IMR-90 (cell line): ENCODE measurements at regions not wholly inside any gene's neighbourhood (a gene's known extent, or its start where the extent isn't known, plus 50 kb on each side); places are given as distances from the start of the nearest gene placed in this dataset.

Source experiments
- ATAC-seq: fragments of 200-7000 bp; cut with Tn5 transposase; 2 replicates; pipeline ENCODE4 v1.9.1; 2020; ENCODE audit warnings: low read depth, mild to moderate bottlenecking, moderate library complexity
- BruUV-seq: library from RNA; stranded (reverse); fragments of 400-500 nt; replicated peaks from 2 replicates; lab custom pipeline; 2021; lab: Mats Ljungman, UMichigan
- CTCF ChIA-PET: fragments of 300-600 bp; formaldehyde crosslinking; extraction: SDS; loops from one replicate; lab custom pipeline; 2021; ENCODE audit warnings: antibody characterized with exemption; lab: Yijun Ruan, JAX
- POLR2A ChIA-PET: fragments of 300-600 bp; sonication (Branson Sonifier 250); formaldehyde crosslinking; loops from one replicate; lab custom pipeline; 2022; ENCODE audit warnings: antibody characterized with exemption; ENCODE audit not compliant: unreplicated experiment; lab: Charles Lee
- DNase-seq: peaks from one replicate; pipeline ENCODE4 v3.0.0; 2013
- H2AFZ ChIP-seq: replicated peaks from 2 replicates; pipeline ENCODE3; 2013; ENCODE audit warnings: low read length, mild to moderate bottlenecking; ENCODE audit not compliant: poor library complexity
- H2AK5ac ChIP-seq: 2 replicates; pipeline ENCODE4 v1.6.1; 2013; ENCODE audit warnings: low read depth, low read length, inconsistent platforms
- H2AK9ac ChIP-seq: replicated peaks from 2 replicates; pipeline ENCODE3; 2013; ENCODE audit warnings: mild to moderate bottlenecking, low read depth, low read length, moderate library complexity; ENCODE audit not compliant: poor library complexity
- H2BK120ac ChIP-seq: 2 replicates; pipeline ENCODE4 v1.6.1; 2013; ENCODE audit warnings: low read depth, low read length, inconsistent platforms
- H2BK15ac ChIP-seq: 3 replicates; pipeline ENCODE4 v1.6.1; 2013; ENCODE audit warnings: low read depth, low read length, inconsistent platforms
- H2BK20ac ChIP-seq: 2 replicates; pipeline ENCODE4 v1.6.1; 2013; ENCODE audit warnings: low read depth, mild to moderate bottlenecking, inconsistent platforms, low read length, moderate library complexity
- H2BK5ac ChIP-seq: 2 replicates; pipeline ENCODE4 v1.6.1; 2013; ENCODE audit warnings: mild to moderate bottlenecking, low read depth, low read length, inconsistent platforms; ENCODE audit not compliant: poor library complexity, severe bottlenecking
- H3K14ac ChIP-seq: replicated peaks from 2 replicates; pipeline ENCODE4 v1.6.1; 2013; ENCODE audit warnings: low read depth, low read length, inconsistent platforms
- H3K18ac ChIP-seq: 2 replicates; pipeline ENCODE4 v1.6.1; 2013; ENCODE audit warnings: low read depth, low read length, control low read depth
- H3K23ac ChIP-seq: 2 replicates; pipeline ENCODE4 v1.6.1; 2013; ENCODE audit warnings: low read depth, low read length, inconsistent platforms
- H3K27ac ChIP-seq: 2 replicates; pipeline ENCODE4 v1.5.1; 2013; ENCODE audit warnings: mild to moderate bottlenecking, control low read depth, low read length; ENCODE audit not compliant: insufficient read depth
- H3K27me3 ChIP-seq: 2 replicates; pipeline ENCODE4 v1.6.1; 2013; ENCODE audit warnings: low read length; ENCODE audit not compliant: control insufficient read depth, insufficient read depth
- H3K36me3 ChIP-seq: 2 replicates; pipeline ENCODE4 v1.6.1; 2013; ENCODE audit warnings: low read length, mixed read lengths; ENCODE audit not compliant: control insufficient read depth, insufficient read depth
- H3K4ac ChIP-seq: 2 replicates; pipeline ENCODE4 v1.6.1; 2013; ENCODE audit warnings: low read depth, low read length, inconsistent platforms
- H3K4me1 ChIP-seq: 2 replicates; pipeline ENCODE4 v1.6.1; 2013; ENCODE audit warnings: low read length, mixed read lengths; ENCODE audit not compliant: control insufficient read depth, insufficient read depth
- H3K4me2 ChIP-seq: 2 replicates; pipeline ENCODE4 v1.6.1; 2013; ENCODE audit warnings: low read depth, mild to moderate bottlenecking, control low read depth, low read length, moderate library complexity
- H3K4me3 ChIP-seq: 2 replicates; pipeline ENCODE4 v1.5.1; 2013; ENCODE audit warnings: low read depth, mild to moderate bottlenecking, control low read depth, low read length, moderate library complexity; ENCODE audit not compliant: insufficient read depth
- H3K56ac ChIP-seq: 2 replicates; pipeline ENCODE4 v1.6.1; 2013; ENCODE audit warnings: low read length, inconsistent platforms; ENCODE audit not compliant: insufficient read depth; ENCODE audit errors: extremely low read depth
- H3K79me1 ChIP-seq, 2 experiments: 2 replicates each; pipeline ENCODE4 v1.6.1; 2013; ENCODE audit warnings: low read length in 2 of 2, inconsistent platforms in 1 of 2, low read depth in 1 of 2
- H3K9ac ChIP-seq: 2 replicates; pipeline ENCODE4 v1.6.1; 2013; ENCODE audit warnings: low read depth, low read length, control low read depth
- H3K9me1 ChIP-seq: 2 replicates; pipeline ENCODE4 v1.6.1; 2013; ENCODE audit warnings: low read length, inconsistent platforms; ENCODE audit not compliant: insufficient read depth
- H3K9me3 ChIP-seq: 2 replicates; pipeline ENCODE4 v1.6.1; 2013; ENCODE audit warnings: low read length; ENCODE audit not compliant: control insufficient read depth, insufficient read depth
- H4K20me1 ChIP-seq: 2 replicates; pipeline ENCODE4 v1.6.1; 2013; ENCODE audit warnings: low read length, inconsistent platforms; ENCODE audit not compliant: insufficient read depth
- H4K5ac ChIP-seq: 2 replicates; pipeline ENCODE4 v1.6.1; 2013; ENCODE audit warnings: mild to moderate bottlenecking, low read depth, low read length, control low read depth
- H4K8ac ChIP-seq, 2 experiments: 2 replicates each; pipeline ENCODE4 v1.6.1; 2013; ENCODE audit warnings: low read depth in 2 of 2, low read length in 2 of 2, control low read depth in 1 of 2, inconsistent platforms in 1 of 2
- H4K91ac ChIP-seq: 2 replicates; pipeline ENCODE4 v1.6.1; 2013; ENCODE audit warnings: low read depth, low read length, inconsistent platforms; ENCODE audit not compliant: insufficient read depth
- BHLHE40 ChIP-seq: fragments of 150-350 bp; IDR thresholded peaks from 2 replicates; pipeline ENCODE4 v1.6.1; 2016; ENCODE audit warnings: mild to moderate bottlenecking, low read depth, low read length
- CEBPB ChIP-seq: IDR thresholded peaks from 2 replicates; pipeline ENCODE4 v1.6.1; 2012; ENCODE audit warnings: low read depth, low read length, improper control_type of control experiment
- FOS ChIP-seq: fragments of 150-350 bp; IDR thresholded peaks from 2 replicates; pipeline ENCODE4 v1.6.1; 2016; ENCODE audit warnings: low read depth, low read length
- MAFK ChIP-seq: IDR thresholded peaks from 2 replicates; pipeline ENCODE4 v1.6.1; 2012; ENCODE audit warnings: low read depth, low read length, improper control_type of control experiment
- MAZ ChIP-seq: IDR thresholded peaks from 2 replicates; pipeline ENCODE4 v1.6.1; 2012; ENCODE audit warnings: low read depth, mild to moderate bottlenecking, low read length, improper control_type of control experiment, moderate library complexity, borderline replicate concordance
- MXI1 ChIP-seq: IDR thresholded peaks from 2 replicates; pipeline ENCODE4 v1.6.1; 2012; ENCODE audit warnings: low read depth, mild to moderate bottlenecking, low read length, moderate library complexity, borderline replicate concordance
- NFE2L2 ChIP-seq: fragments of 150-350 bp; IDR thresholded peaks from 2 replicates; pipeline ENCODE4 v1.6.1; 2016; ENCODE audit warnings: low read depth, mild to moderate bottlenecking, low read length
- POLR2A ChIP-seq: IDR thresholded peaks from 2 replicates; pipeline ENCODE4 v1.6.1; 2012; ENCODE audit warnings: mild to moderate bottlenecking, low read depth, low read length
- RAD21 ChIP-seq: IDR thresholded peaks from 2 replicates; pipeline ENCODE4 v1.6.1; 2012; ENCODE audit warnings: low read length, improper control_type of control experiment
- RFX5 ChIP-seq: IDR thresholded peaks from 2 replicates; pipeline ENCODE4 v1.8.0; 2012; ENCODE audit warnings: low read depth, mild to moderate bottlenecking, low read length, moderate library complexity
- SMC3 ChIP-seq: fragments of 150-350 bp; IDR thresholded peaks from 2 replicates; pipeline ENCODE4 v1.6.1; 2016; ENCODE audit warnings: low read depth, mild to moderate bottlenecking, antibody characterized with exemption, low read length, moderate library complexity
- USF2 ChIP-seq: fragments of 150-350 bp; IDR thresholded peaks from 2 replicates; pipeline ENCODE4 v1.6.1; 2017; ENCODE audit warnings: mild to moderate bottlenecking, antibody characterized with exemption, low read length, low read depth
- WGBS, 2 experiments: methylation state at CpG; one replicate each; pipeline versions ENCODE4 v1.1.5 to v1.1.7; 2013; ENCODE audit warnings: missing lambda C conversion rate in 2 of 2; ENCODE audit not compliant: insufficient read length in 1 of 2; ENCODE audit errors: extremely low coverage in 2 of 2; 5-methylcytosine and 5-hydroxymethylcytosine counted together
- dilution Hi-C: fragments of 300-500 bp; cut with HindIII; formaldehyde crosslinking; loops from one replicate; pipeline ENCODE4 v1.14.3; 2018; ENCODE audit warnings: low sequenced_read_pairs; ENCODE audit not compliant: unreplicated experiment
- in situ Hi-C: fragments of 300-500 bp; cut with MboI; formaldehyde crosslinking; loops from 3 replicates; pipeline ENCODE4 v1.14.3; 2019; ENCODE audit warnings: low sequenced_read_pairs, inconsistent platforms, mixed read lengths
- intact Hi-C: fragments of 100-400 bp; cut with micrococcal nuclease; formaldehyde crosslinking; loops from 2 replicates; pipeline ENCODE4 v1.10.0; 2022
- TF ChIP-seq, protein P1 (sequence below): conservative IDR thresholded peaks from 2 replicates; pipeline ENCODE4 v1.5.1; 2012; ENCODE audit warnings: mild to moderate bottlenecking, low read depth, low read length, improper control_type of control experiment

- Histone ChIP-seq H3K4me3 (no peak overlapping the region), H4K20me1 (no peaks in the 10 kb centered on the region), H3K4ac (no peak overlapping the region), H3K9me3 (no peaks in the 10 kb centered on the region), H3K4me2 (no peak overlapping the region), H2BK120ac (no peak overlapping the region), H3K4me1 (no peaks in the 10 kb centered on the region), H2AK9ac (no peak overlapping the region), H2BK20ac (no peak overlapping the region), H3K14ac (no peak overlapping the region), H3K9me1 (no peaks in the 10 kb centered on the region), H3K9ac (no peak overlapping the region), H4K91ac (no peak overlapping the region), H3K18ac (no peak overlapping the region), H2BK15ac (no peak overlapping the region), H3K79me1 (no peaks in the 10 kb centered on the region), H2AFZ (no peak overlapping the region), H4K5ac (no peak overlapping the region), H2BK5ac (no peak overlapping the region), H3K56ac (no peak overlapping the region), H2AK5ac (no peak overlapping the region), H3K27me3 (no peaks in the 10 kb centered on the region), H3K27ac (no peak overlapping the region), H3K23ac (no peak overlapping the region), H3K36me3 (no peaks in the 10 kb centered on the region), H4K8ac (no peak overlapping the region)
- no peak for TF ChIP-seq MXI1
- TF ChIP-seq FOS = no peak
- no peak for TF ChIP-seq CEBPB
- TF ChIP-seq SMC3 = no peak
- TF ChIP-seq, protein P1, sequence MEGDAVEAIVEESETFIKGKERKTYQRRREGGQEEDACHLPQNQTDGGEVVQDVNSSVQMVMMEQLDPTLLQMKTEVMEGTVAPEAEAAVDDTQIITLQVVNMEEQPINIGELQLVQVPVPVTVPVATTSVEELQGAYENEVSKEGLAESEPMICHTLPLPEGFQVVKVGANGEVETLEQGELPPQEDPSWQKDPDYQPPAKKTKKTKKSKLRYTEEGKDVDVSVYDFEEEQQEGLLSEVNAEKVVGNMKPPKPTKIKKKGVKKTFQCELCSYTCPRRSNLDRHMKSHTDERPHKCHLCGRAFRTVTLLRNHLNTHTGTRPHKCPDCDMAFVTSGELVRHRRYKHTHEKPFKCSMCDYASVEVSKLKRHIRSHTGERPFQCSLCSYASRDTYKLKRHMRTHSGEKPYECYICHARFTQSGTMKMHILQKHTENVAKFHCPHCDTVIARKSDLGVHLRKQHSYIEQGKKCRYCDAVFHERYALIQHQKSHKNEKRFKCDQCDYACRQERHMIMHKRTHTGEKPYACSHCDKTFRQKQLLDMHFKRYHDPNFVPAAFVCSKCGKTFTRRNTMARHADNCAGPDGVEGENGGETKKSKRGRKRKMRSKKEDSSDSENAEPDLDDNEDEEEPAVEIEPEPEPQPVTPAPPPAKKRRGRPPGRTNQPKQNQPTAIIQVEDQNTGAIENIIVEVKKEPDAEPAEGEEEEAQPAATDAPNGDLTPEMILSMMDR = no peak
- no peak for TF ChIP-seq USF2
- no peak for TF ChIP-seq MAFK
- no peak for TF ChIP-seq RFX5
- no peak for TF ChIP-seq NFE2L2
- no peak for TF ChIP-seq RAD21
- no peak for TF ChIP-seq BHLHE40
- no peak for TF ChIP-seq POLR2A
- no peak for TF ChIP-seq MAZ
- CTCF ChIA-PET = no interaction called here
- no TSS peak for BruUV-seq
- ATAC-seq (no peak), DNase-seq (no peak)
- in situ Hi-C loops (no loop called here), dilution Hi-C loops (no loop called here), intact Hi-C loops (no loop called here)
- POLR2A ChIA-PET = no interaction called here
- WGBS, 2 experiments = no CpG with 5 or more reads among the region's 3 CpGs
These were observed 217.0 kb downstream of the SREK1 start for GRCh38 chr5:66361070-66361469.
